ENCODE measurements at regions not wholly inside any gene's neighbourhood (a gene's known extent, or its start where the extent isn't known, plus 50 kb on each side); places are given as distances from the start of the nearest gene placed in this dataset.

GRCh38 chr19:28990522-28990921 is 222.4 kb downstream of the UQCRFS1 start:
- BruUV-seq (replicated peaks), result no TSS peak
- intact Hi-C loops (cut with micrococcal nuclease), result no loop called here
- no peak for DNase-seq (ENCODE audit: low read depth, low spot score)
- no peaks in the 10 kb centered on the region for H3K9me1 ChIP-seq (replicated peaks; ENCODE audit: control insufficient read depth, extremely low read depth, insufficient read depth, low read length)
- no peaks in the 10 kb centered on the region for H3K79me2 ChIP-seq (ENCODE audit: control insufficient read depth, insufficient read depth, low read length)
- H3K27ac ChIP-seq (ENCODE audit: insufficient read depth, low read depth, low read length), result no peak overlapping the region
- FAIRE-seq, result no peak
- H3K4me1 ChIP-seq (ENCODE audit: control insufficient read depth, extremely low read depth, insufficient read depth, low read length), result no peaks in the 10 kb centered on the region
- H3K4me2 ChIP-seq (ENCODE audit: insufficient read depth, low read length), result no peak overlapping the region
- H3K9ac ChIP-seq (replicated peaks; ENCODE audit: extremely low read depth, insufficient read depth, low read length), result no peak overlapping the region
- no peak overlapping the region for H3K4me3 ChIP-seq (replicated peaks in 1 of 3; ENCODE audit: insufficient read depth in 1 of 3, low read depth in 1 of 3, low read length in 3 of 3)
- dilution Hi-C loops (cut with MboI; ENCODE audit: extremely low pct_ligation_motif_present, low sequenced_read_pairs), result no loop called here
- H3K36me3 ChIP-seq (ENCODE audit: control insufficient read depth in 2 of 2, extremely low read depth in 1 of 2, insufficient read depth in 2 of 2, low read length in 2 of 2), result no peaks in the 10 kb centered on the region
- POLR2A ChIA-PET, result no interaction called here
- no peaks in the 10 kb centered on the region for H4K20me1 ChIP-seq (replicated peaks; ENCODE audit: control insufficient read depth, extremely low read depth, insufficient read depth, low read length)
- H3K9me3 ChIP-seq (replicated peaks; ENCODE audit: control insufficient read depth, insufficient read depth, low read length), result peaks cover 4% of the 10 kb centered on the region
- CTCF ChIA-PET, result no interaction called here
- H2AFZ ChIP-seq (ENCODE audit: low read depth, low read length), result no peak overlapping the region
- H3K27me3 ChIP-seq (ENCODE audit: control insufficient read depth in 2 of 2, insufficient read depth in 2 of 2, low read length in 2 of 2), result no peaks in the 10 kb centered on the region
- TF ChIP-seq MAX (IDR thresholded peaks at IDR 0.05; ENCODE audit: insufficient read depth, insufficient read length) (no peak), POLR2A (IDR thresholded peaks at IDR 0.05; ENCODE audit: low read depth, low read length) (no peak), JUN (IDR thresholded peaks at IDR 0.05; ENCODE audit: borderline replicate concordance, insufficient read depth, insufficient read length, low read depth) (no peak), MYC (IDR thresholded peaks at IDR 0.05; ENCODE audit: low read depth, low read length) (no peak), POLR2AphosphoS5 (IDR thresholded peaks at IDR 0.05; ENCODE audit: insufficient read depth, low read depth, low read length) (no peak), FOS (IDR thresholded peaks at IDR 0.05; ENCODE audit: borderline replicate concordance, insufficient read depth, low read length) (no peak), GATA2 (IDR thresholded peaks at IDR 0.05; ENCODE audit: insufficient read depth, insufficient read length, low read depth, low read length) (no peak), EZH2 (IDR thresholded peaks at IDR 0.05; ENCODE audit: borderline replicate concordance, low read depth, low read length, severe bottlenecking) (no peak), CTCF (IDR thresholded peaks at IDR 0.05; ENCODE audit: extremely low read depth in 1 of 2, insufficient read depth in 1 of 2, low read depth in 1 of 2, low read length in 2 of 2) (no peak)

Measured in endothelial cell of umbilical vein (primary cell).